SU-DHL-6 (cell line): ENCODE measurements at regions not wholly inside any gene's neighbourhood (a gene's known extent, or its start where the extent isn't known, plus 50 kb on each side); places are given as distances from the start of the nearest gene placed in this dataset.
A peak's percentile ranks its signal among the peaks of the same experiment; 100 is the strongest.

Source experiments
- H2AFZ ChIP-seq: fragments of 200-600 bp; sonication (generic); 2 replicates; pipeline ENCODE4 v1.6.1; 2014; ENCODE audit warnings: low read depth, mild to moderate bottlenecking, moderate library complexity, mixed read lengths, antibody characterized with exemption, low read length; ENCODE audit not compliant: severe bottlenecking
- H3F3A ChIP-seq: fragments of 200-600 bp; shearing (Covaris generic); 2 replicates; pipeline ENCODE4 v1.6.0; 2016; ENCODE audit warnings: antibody characterized with exemption, mild to moderate bottlenecking; ENCODE audit not compliant: insufficient read depth
- H3K27ac ChIP-seq: fragments of 200-600 bp; sonication (generic); 2 replicates; pipeline ENCODE4 v1.5.1; 2016; ENCODE audit warnings: low read depth, mild to moderate bottlenecking, low read length, moderate library complexity, mixed read lengths
- H3K27me3 ChIP-seq: fragments of 200-600 bp; sonication (generic), shearing (Covaris generic); 2 replicates; pipeline ENCODE4 v1.6.0; 2014; ENCODE audit warnings: mild to moderate bottlenecking, low read length
- H3K36me3 ChIP-seq: fragments of 200-600 bp; sonication (generic); 2 replicates; pipeline ENCODE4 v1.6.1; 2014; ENCODE audit warnings: mild to moderate bottlenecking, low read length, mixed read lengths
- H3K4me2 ChIP-seq: fragments of 300-600, 200-600 bp; shearing (Covaris generic), sonication (generic); 2 replicates; pipeline ENCODE4 v1.6.0; 2014; ENCODE audit warnings: low read length, low read depth, mild to moderate bottlenecking; ENCODE audit not compliant: poor library complexity, severe bottlenecking
- H3K4me3 ChIP-seq: fragments of 200-600 bp; sonication (generic); 2 replicates; pipeline ENCODE4 v1.5.1; 2014; ENCODE audit warnings: antibody characterized with exemption, low read length, mild to moderate bottlenecking, mixed read lengths; ENCODE audit not compliant: insufficient read depth, poor library complexity, severe bottlenecking
- H3K79me2 ChIP-seq: fragments of 200-600 bp; sonication (generic); 2 replicates; pipeline ENCODE4 v1.6.1; 2014; ENCODE audit warnings: mild to moderate bottlenecking, low read length, moderate library complexity; ENCODE audit not compliant: insufficient read depth
- H3K9ac ChIP-seq: fragments of 200-600 bp; sonication (generic); 2 replicates; pipeline ENCODE4 v1.7.0; 2014; ENCODE audit warnings: mild to moderate bottlenecking, low read length
- H3K9me2 ChIP-seq: fragments of 200-600 bp; sonication (generic); replicated peaks from 2 replicates; pipeline ENCODE4 v1.6.1; 2014; ENCODE audit warnings: low read length; ENCODE audit not compliant: insufficient read depth
- H3K9me3 ChIP-seq: fragments of 200-600 bp; sonication (generic); 2 replicates; pipeline ENCODE4 v1.6.1; 2014; ENCODE audit warnings: low read length, mixed read lengths; ENCODE audit not compliant: insufficient read depth
- H4K20me1 ChIP-seq: fragments of 200-600 bp; sonication (generic); 2 replicates; pipeline ENCODE4 v1.6.1; 2014; ENCODE audit warnings: low read depth, mild to moderate bottlenecking, antibody characterized with exemption, low read length, moderate library complexity, mixed read lengths
- CTCF ChIP-seq: fragments of 200-600 bp; sonication (generic); IDR thresholded peaks from one replicate; pipeline ENCODE4 v1.5.1; 2017; ENCODE audit warnings: antibody characterized with exemption, mild to moderate bottlenecking, low read length, moderate library complexity; ENCODE audit not compliant: insufficient read depth, poor library complexity, severe bottlenecking
- EZH2phosphoT487 ChIP-seq: fragments of 200-600 bp; sonication (generic), shearing (Covaris generic); conservative IDR thresholded peaks from 2 replicates; pipeline ENCODE4 v1.6.1; 2018; ENCODE audit warnings: mild to moderate bottlenecking, antibody characterized with exemption, low read length, moderate library complexity, mixed read lengths

DNA sequence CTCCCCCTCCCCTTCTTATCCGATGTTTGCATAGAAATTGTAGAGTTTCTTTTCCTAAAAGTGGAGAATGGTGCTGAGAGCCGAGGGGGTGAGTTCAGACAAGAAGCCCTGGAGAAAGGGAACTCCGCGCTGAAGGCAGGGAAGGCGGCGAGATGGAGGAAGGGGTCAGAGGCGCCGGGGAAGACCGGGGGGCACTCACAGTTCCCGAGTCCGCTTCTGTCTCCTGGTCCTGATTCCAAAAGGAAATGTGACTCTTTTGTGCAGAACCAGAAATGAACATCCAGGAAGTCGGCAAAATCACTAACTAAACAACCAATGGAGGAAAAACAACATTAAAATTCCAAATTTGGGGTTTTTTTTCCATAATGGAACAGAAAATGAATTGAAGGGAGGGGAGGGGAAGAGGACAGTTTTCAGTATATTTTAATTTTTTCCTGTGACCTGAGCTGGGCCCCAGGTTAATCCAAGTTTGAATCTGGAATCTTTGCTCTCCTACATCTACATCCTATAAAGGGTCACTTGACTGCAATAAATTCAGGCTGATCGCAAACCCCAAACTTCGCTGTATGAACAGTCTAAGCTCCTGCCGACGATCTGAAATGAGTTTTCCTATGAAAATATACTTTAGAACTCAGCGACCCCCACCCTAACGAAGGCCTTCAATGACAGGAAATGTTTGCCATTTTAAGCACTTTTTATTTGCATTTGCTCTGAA lies 252.3 kb downstream of the C16orf95 start:
- Histone ChIP-seq H3K9me2 (no peaks in the 10 kb centered on the region), H3K4me3 (no peak overlapping the region), H3F3A (no peaks in the 10 kb centered on the region), H3K36me3 (no peaks in the 10 kb centered on the region), H3K9me3 (no peaks in the 10 kb centered on the region), H2AFZ (no peak overlapping the region), H4K20me1 (no peaks in the 10 kb centered on the region), H3K27ac (no peak overlapping the region), H3K4me2 (no peak overlapping the region), H3K79me2 (no peaks in the 10 kb centered on the region), H3K27me3 (no peaks in the 10 kb centered on the region), H3K9ac (no peak overlapping the region)
- TF ChIP-seq CTCF: no peak
- TF ChIP-seq EZH2phosphoT487: no peak

DNA sequence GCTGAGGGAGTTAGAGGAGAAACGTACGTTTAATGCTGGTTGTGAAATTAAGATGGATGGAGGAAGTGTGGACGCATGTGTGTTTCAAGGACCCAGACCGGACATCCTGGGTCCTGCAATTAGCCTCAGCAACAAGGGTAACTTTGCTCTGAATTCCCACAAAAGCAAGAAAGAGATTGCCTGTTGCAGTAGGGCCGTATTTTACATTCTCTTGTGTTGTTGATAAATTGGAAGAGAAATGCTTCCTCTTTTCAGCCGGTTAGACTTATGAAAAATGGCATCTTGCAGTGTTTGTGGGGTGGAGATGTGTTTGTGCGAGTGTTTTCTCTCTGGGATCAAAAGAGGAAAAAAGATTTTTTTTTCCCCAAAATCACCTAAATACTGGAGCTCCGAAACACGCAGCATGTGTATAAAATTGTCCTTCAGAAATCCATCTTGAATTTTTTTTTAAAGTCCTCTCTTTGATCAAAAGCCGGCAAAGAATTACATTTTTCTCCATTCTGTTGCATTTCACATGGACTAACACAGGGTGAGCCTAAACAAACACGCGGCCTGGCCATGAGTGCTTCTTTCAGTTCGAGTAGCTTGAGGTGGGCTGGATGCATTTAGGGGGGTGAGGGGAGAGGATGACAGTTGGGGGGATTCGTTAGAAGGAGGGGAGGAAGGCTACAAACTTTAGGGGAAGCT lies 251.6 kb downstream of the C16orf95 start:
- Histone ChIP-seq H3K4me2 (peak overlapping the region; percentile 5), H3F3A (no peaks in the 10 kb centered on the region), H3K9me3 (no peaks in the 10 kb centered on the region), H3K9ac (no peak overlapping the region), H2AFZ (no peak overlapping the region), H3K9me2 (no peaks in the 10 kb centered on the region), H3K4me3 (no peak overlapping the region), H3K79me2 (no peaks in the 10 kb centered on the region), H3K27me3 (no peaks in the 10 kb centered on the region), H4K20me1 (no peaks in the 10 kb centered on the region), H3K36me3 (no peaks in the 10 kb centered on the region), H3K27ac (no peak overlapping the region)
- no peak for TF ChIP-seq EZH2phosphoT487
- TF ChIP-seq CTCF: no peak

DNA sequence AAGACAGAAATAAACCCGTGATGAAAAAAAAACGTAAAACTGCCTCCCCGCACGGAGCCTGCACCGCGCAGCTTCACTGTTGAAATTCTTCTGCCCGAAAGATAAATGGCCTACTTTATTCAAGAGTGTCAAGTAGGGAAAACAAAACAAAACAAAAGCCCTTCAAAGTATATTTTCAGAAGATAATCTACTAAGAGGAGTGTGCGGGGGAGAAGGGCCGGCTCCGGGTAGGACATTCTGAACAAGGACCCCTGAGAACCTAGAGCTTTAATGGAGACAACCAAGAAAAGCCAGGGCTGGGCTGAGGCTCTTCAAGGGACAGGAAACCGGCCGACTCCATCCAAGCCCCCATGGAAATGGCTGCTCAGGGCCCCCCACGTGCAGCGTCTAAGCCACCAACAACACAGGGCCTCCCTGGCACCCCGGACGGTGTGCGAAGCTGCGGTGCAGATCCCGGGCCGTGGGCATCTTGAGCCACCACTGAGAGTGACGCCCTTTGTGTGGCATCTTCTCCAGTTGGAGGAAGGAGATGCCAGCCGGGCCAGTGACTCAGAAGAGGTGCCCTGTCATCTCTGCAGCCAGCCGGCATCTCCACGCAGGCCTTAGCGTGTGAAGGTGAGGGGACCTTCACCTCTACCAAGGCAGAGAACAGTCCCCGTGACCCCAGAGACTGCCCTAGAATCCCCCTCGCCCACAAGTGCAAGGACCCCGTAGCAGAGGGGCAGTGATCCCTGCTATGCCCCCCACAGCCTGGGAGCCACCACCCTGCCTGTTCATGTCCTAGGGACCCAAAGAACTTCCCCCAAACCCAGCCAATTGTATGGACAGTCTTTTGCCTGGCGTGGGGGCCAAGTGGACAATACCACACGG lies 250.8 kb downstream of the C16orf95 start:
- H3F3A ChIP-seq: no peaks in the 10 kb centered on the region
- H2AFZ ChIP-seq: no peak overlapping the region
- no peaks in the 10 kb centered on the region for H3K27me3 ChIP-seq
- no peak overlapping the region for H3K4me3 ChIP-seq
- no peaks in the 10 kb centered on the region for H3K9me2 ChIP-seq
- H4K20me1 ChIP-seq: no peaks in the 10 kb centered on the region
- TF ChIP-seq EZH2phosphoT487: no peak
- no peak overlapping the region for H3K9ac ChIP-seq
- no peak overlapping the region for H3K27ac ChIP-seq
- no peak overlapping the region for H3K4me2 ChIP-seq
- H3K36me3 ChIP-seq: no peaks in the 10 kb centered on the region
- H3K79me2 ChIP-seq: no peaks in the 10 kb centered on the region
- H3K9me3 ChIP-seq: no peaks in the 10 kb centered on the region
